OCI-LY3 (cell line): ENCODE measurements at regions not wholly inside any gene's neighbourhood (a gene's known extent, or its start where the extent isn't known, plus 50 kb on each side); places are given as distances from the start of the nearest gene placed in this dataset.

Experiments
- H2AFZ ChIP-seq: fragments of 200-600, 300-600 bp; shearing (Covaris generic); 2 replicates; pipeline ENCODE4 v1.6.0; 2014; ENCODE audit warnings: antibody characterized with exemption, low read depth, low read length
- H3K27ac ChIP-seq: fragments of 200-600, 300-600 bp; sonication (generic); 2 replicates; pipeline ENCODE4 v1.5.1; 2014; ENCODE audit warnings: mild to moderate bottlenecking, low read length, moderate library complexity, mixed read lengths
- H3K27me3 ChIP-seq: fragments of 200-600, 300-600 bp; sonication (generic); 2 replicates; pipeline ENCODE4 v1.6.1; 2014; ENCODE audit warnings: low read depth, low read length, mixed read lengths
- H3K36me3 ChIP-seq: fragments of 200-600, 300-600 bp; sonication (generic); replicated peaks from 2 replicates; pipeline ENCODE3; 2014; ENCODE audit warnings: low read depth, low read length, mixed read lengths
- H3K4me1 ChIP-seq: fragments of 300-600, 200-600 bp; sonication (generic); 2 replicates; pipeline ENCODE4 v1.6.1; 2014; ENCODE audit warnings: low read length, mixed read lengths
- H3K4me2 ChIP-seq: fragments of 200-600, 300-600 bp; sonication (generic); 2 replicates; pipeline ENCODE4 v1.6.1; 2014; ENCODE audit warnings: low read length, mixed read lengths
- H3K4me3 ChIP-seq: fragments of 300-600, 200-600 bp; sonication (generic); 2 replicates; pipeline ENCODE4 v1.5.1; 2014; ENCODE audit warnings: antibody characterized with exemption, mild to moderate bottlenecking, low read length, moderate library complexity
- H3K79me2 ChIP-seq: fragments of 300-600, 200-600 bp; shearing (Covaris generic); 2 replicates; pipeline ENCODE4 v1.6.1; 2014; ENCODE audit warnings: mild to moderate bottlenecking, low read length, mixed read lengths
- H3K9ac ChIP-seq: fragments of 300-600, 200-600 bp; shearing (Covaris generic); 2 replicates; pipeline ENCODE4 v1.6.0; 2014; ENCODE audit warnings: mild to moderate bottlenecking, low read length, moderate library complexity
- H3K9me3 ChIP-seq: fragments of 200-600, 300-600 bp; shearing (Covaris generic); 2 replicates; pipeline ENCODE4 v1.6.1; 2014; ENCODE audit warnings: low read length, mixed read lengths; ENCODE audit not compliant: insufficient read depth
- H4K20me1 ChIP-seq: fragments of 200-600, 300-600 bp; sonication (generic); 2 replicates; pipeline ENCODE4 v1.6.1; 2016; ENCODE audit warnings: low read length, mixed read lengths; ENCODE audit not compliant: insufficient read depth
- CTCF ChIP-seq: fragments of 200-600, 300-600 bp; sonication (generic); IDR thresholded peaks from 2 replicates; pipeline ENCODE4 v1.5.1; 2014; ENCODE audit warnings: antibody characterized with exemption, low read length, low read depth
- EZH2phosphoT487 ChIP-seq: fragments of 200-600 bp; shearing (Covaris generic); IDR thresholded peaks from 2 replicates; pipeline ENCODE4 v1.6.1; 2018; ENCODE audit warnings: antibody characterized with exemption, mixed run types, low read depth

- TF ChIP-seq CTCF = no peak
- no peak for TF ChIP-seq EZH2phosphoT487
- Histone ChIP-seq H2AFZ (no peak overlapping the region), H3K4me1 (no peaks in the 10 kb centered on the region), H3K79me2 (no peaks in the 10 kb centered on the region), H3K9ac (no peak overlapping the region), H3K4me3 (no peak overlapping the region), H3K36me3 (no peaks in the 10 kb centered on the region), H4K20me1 (no peaks in the 10 kb centered on the region), H3K4me2 (no peak overlapping the region), H3K9me3 (no peaks in the 10 kb centered on the region), H3K27me3 (peaks cover 13% of the 10 kb centered on the region; the same call in 1 of the 2 replicates), H3K27ac (no peak overlapping the region)
Observed at GRCh38 chr7:93013446-93014061, 104.2 kb downstream of the SAMD9 start.

DNA sequence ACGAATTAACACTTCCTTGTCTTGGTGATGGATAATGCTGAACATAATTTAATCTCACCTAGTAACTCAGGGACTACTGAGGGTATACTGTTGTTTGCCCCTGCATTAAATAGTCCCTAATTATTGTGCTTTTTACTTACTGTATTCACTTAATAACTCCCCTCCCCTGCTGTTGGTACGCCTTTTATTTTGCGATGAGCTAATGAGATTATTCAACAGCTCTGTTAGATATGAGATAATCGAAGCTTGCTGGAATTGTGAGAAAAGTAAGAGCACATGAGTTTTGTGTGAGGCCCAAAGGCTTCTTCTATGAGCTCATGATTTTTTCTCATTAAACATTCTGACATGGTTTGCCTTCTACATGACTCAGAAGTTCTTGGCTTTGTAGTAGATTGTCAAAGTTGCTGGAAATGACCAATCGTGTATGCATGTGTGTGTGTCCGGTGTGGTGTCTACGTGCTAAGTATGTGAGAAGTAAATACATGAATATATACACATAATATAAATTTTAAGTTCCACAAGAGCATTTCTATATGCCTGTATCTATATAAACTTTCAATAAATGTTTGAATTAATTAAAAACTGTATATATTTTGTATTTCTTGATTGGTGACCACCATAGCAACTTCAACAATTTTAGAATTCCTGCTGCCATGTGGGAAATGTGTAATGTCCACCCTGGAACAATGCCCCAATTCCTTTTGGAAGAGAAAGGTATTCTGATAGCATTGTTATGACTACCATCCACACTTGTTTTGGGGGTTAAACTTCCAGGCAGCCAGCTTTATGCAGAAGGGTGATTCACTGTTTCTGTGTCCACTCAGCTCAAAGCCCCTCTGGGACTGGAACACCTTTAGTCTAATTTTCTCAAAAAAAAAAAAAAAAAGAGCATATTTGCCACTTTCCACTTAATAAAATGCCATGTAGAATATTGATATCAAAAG lies 106.2 kb downstream of the SAMD9 start:
- peaks cover 13% of the 10 kb centered on the region; the same call in 1 of the 2 replicates for H3K27me3 ChIP-seq
- no peaks in the 10 kb centered on the region for H3K4me1 ChIP-seq
- TF ChIP-seq EZH2phosphoT487 (no peak), CTCF (no peak)
- H3K9me3 ChIP-seq = no peaks in the 10 kb centered on the region
- no peak overlapping the region for H3K4me2 ChIP-seq
- no peaks in the 10 kb centered on the region for H3K36me3 ChIP-seq
- no peak overlapping the region for H2AFZ ChIP-seq
- no peaks in the 10 kb centered on the region for H4K20me1 ChIP-seq
- H3K27ac ChIP-seq = no peak overlapping the region
- H3K4me3 ChIP-seq = no peak overlapping the region
- no peak overlapping the region for H3K9ac ChIP-seq
- H3K79me2 ChIP-seq = no peaks in the 10 kb centered on the region

GRCh38 chr7:93008833-93009232 lies 108.9 kb downstream of the SAMD9 start:
- Histone ChIP-seq H2AFZ (no peak overlapping the region), H3K4me3 (no peak overlapping the region), H3K79me2 (no peaks in the 10 kb centered on the region), H3K27me3 (peaks cover 13% of the 10 kb centered on the region; the same call in 1 of the 2 replicates), H3K4me1 (no peaks in the 10 kb centered on the region), H3K36me3 (no peaks in the 10 kb centered on the region), H3K27ac (no peak overlapping the region), H3K9me3 (no peaks in the 10 kb centered on the region), H3K9ac (no peak overlapping the region), H4K20me1 (no peaks in the 10 kb centered on the region), H3K4me2 (no peak overlapping the region)
- TF ChIP-seq EZH2phosphoT487 = no peak
- TF ChIP-seq CTCF = no peak

DNA sequence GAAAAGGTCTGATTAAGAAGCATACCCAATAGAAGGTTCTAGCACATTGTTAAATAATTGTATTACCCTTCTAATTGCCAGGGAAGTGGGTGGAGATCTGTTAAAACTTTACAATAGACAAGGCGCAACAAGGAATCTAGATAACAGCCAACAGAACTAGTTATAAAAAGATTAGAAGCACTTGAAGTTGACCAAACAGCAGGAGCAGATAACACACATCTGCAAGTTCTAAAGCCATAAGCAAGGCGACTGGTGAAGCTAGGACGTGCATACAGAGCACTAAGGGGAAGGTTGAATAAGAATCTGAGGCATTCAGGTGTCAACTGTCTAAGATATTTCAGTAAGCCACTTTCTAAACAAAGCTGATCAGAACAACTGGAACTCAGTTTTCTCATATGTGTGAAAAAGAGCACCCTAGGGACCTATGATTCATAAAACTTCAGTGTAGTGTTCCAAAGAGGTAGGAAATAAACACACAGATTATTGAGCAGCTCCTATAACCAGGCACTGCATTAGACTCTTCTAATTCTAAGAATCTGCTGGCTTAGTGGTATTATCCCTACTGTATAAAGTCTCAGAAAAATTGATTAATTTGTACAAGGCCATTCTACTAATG lies 111.2 kb downstream of the SAMD9 start:
- peaks cover 19% of the 10 kb centered on the region for H3K27me3 ChIP-seq
- H3K4me2 ChIP-seq = no peak overlapping the region
- H4K20me1 ChIP-seq = no peaks in the 10 kb centered on the region
- H3K4me3 ChIP-seq = no peak overlapping the region
- no peaks in the 10 kb centered on the region for H3K9me3 ChIP-seq
- no peaks in the 10 kb centered on the region for H3K4me1 ChIP-seq
- H3K27ac ChIP-seq = no peak overlapping the region
- TF ChIP-seq EZH2phosphoT487 (no peak), CTCF (no peak)
- H2AFZ ChIP-seq = no peak overlapping the region
- no peak overlapping the region for H3K9ac ChIP-seq
- no peaks in the 10 kb centered on the region for H3K79me2 ChIP-seq
- no peaks in the 10 kb centered on the region for H3K36me3 ChIP-seq
